ENCODE measurements at regions not wholly inside any gene's neighbourhood (a gene's known extent, or its start where the extent isn't known, plus 50 kb on each side); places are given as distances from the start of the nearest gene placed in this dataset.
"Not testable (repeated sequence)": the region's sequence is repeated elsewhere in the genome, so short reads cannot be mapped to it uniquely, and the experiment has no call there.

- H3K27me3 Mint-ChIP-seq; H3K4me1 Mint-ChIP-seq (ENCODE audit: low read depth); H3K4me3 Mint-ChIP-seq; H3K27ac Mint-ChIP-seq; H3K9me3 Mint-ChIP-seq; H3K36me3 Mint-ChIP-seq (ENCODE audit: low read depth): not testable (repeated sequence)
Measured at GRCh38 chr7:26424319-26424718, 132.7 kb downstream of the SNX10 start.

GRCh38 chr7:26425655-26426054, 134.0 kb downstream of the SNX10 start:
- Mint-ChIP-seq H3K4me3 (no peak overlapping the region), H3K27me3 (peaks cover 3% of the 10 kb centered on the region), H3K4me1 (ENCODE audit: low read depth) (no peaks in the 10 kb centered on the region), H3K9me3 (no peaks in the 10 kb centered on the region), H3K36me3 (ENCODE audit: low read depth) (no peaks in the 10 kb centered on the region), H3K27ac (no peak overlapping the region)

GRCh38 chr7:26426096-26426495, 134.4 kb downstream of the SNX10 start:
- Mint-ChIP-seq H3K27me3 (peaks cover 3% of the 10 kb centered on the region), H3K27ac (no peak overlapping the region), H3K4me1 (ENCODE audit: low read depth) (no peaks in the 10 kb centered on the region), H3K4me3 (no peak overlapping the region), H3K9me3 (no peaks in the 10 kb centered on the region), H3K36me3 (ENCODE audit: low read depth) (no peaks in the 10 kb centered on the region)

GRCh38 chr7:26428571-26428970, 136.9 kb downstream of the SNX10 start:
- H3K9me3 Mint-ChIP-seq: no peaks in the 10 kb centered on the region
- no peaks in the 10 kb centered on the region for H3K4me1 Mint-ChIP-seq (ENCODE audit: low read depth)
- H3K27ac Mint-ChIP-seq: no peak overlapping the region
- H3K36me3 Mint-ChIP-seq (ENCODE audit: low read depth): no peaks in the 10 kb centered on the region
- H3K27me3 Mint-ChIP-seq: peaks cover 9% of the 10 kb centered on the region
- H3K4me3 Mint-ChIP-seq: no peak overlapping the region

GRCh38 chr7:26429168-26429567, 137.5 kb downstream of the SNX10 start:
- H3K27ac Mint-ChIP-seq: no peak overlapping the region
- peaks cover 9% of the 10 kb centered on the region for H3K27me3 Mint-ChIP-seq
- H3K4me3 Mint-ChIP-seq: no peak overlapping the region
- no peaks in the 10 kb centered on the region for H3K9me3 Mint-ChIP-seq
- no peaks in the 10 kb centered on the region for H3K36me3 Mint-ChIP-seq (ENCODE audit: low read depth)
- H3K4me1 Mint-ChIP-seq (ENCODE audit: low read depth): no peaks in the 10 kb centered on the region

GRCh38 chr7:26434974-26435373, 143.3 kb downstream of the SNX10 start:
- Mint-ChIP-seq H3K4me1 (ENCODE audit: low read depth) (no peaks in the 10 kb centered on the region), H3K27ac (no peak overlapping the region), H3K36me3 (ENCODE audit: low read depth) (no peaks in the 10 kb centered on the region), H3K27me3 (peaks cover 5% of the 10 kb centered on the region), H3K9me3 (no peaks in the 10 kb centered on the region), H3K4me3 (no peak overlapping the region)

GRCh38 chr7:26437003-26437532, 145.4 kb downstream of the SNX10 start:
- Mint-ChIP-seq H3K27me3 (peaks cover 2% of the 10 kb centered on the region), H3K9me3 (no peaks in the 10 kb centered on the region), H3K4me3 (no peak overlapping the region), H3K4me1 (ENCODE audit: low read depth) (no peaks in the 10 kb centered on the region), H3K36me3 (ENCODE audit: low read depth) (no peaks in the 10 kb centered on the region), H3K27ac (no peak overlapping the region)

- no peaks in the 10 kb centered on the region for H3K4me1 Mint-ChIP-seq (ENCODE audit: low read depth)
- no peaks in the 10 kb centered on the region for H3K27me3 Mint-ChIP-seq
- H3K27ac Mint-ChIP-seq: no peak overlapping the region
- no peak overlapping the region for H3K4me3 Mint-ChIP-seq
- H3K9me3 Mint-ChIP-seq: no peaks in the 10 kb centered on the region
- H3K36me3 Mint-ChIP-seq (ENCODE audit: low read depth): no peaks in the 10 kb centered on the region
Measured at GRCh38 chr7:26438078-26438477, 146.4 kb downstream of the SNX10 start.

- no peak overlapping the region for H3K27ac Mint-ChIP-seq
- H3K27me3 Mint-ChIP-seq: no peaks in the 10 kb centered on the region
- no peaks in the 10 kb centered on the region for H3K36me3 Mint-ChIP-seq (ENCODE audit: low read depth)
Measured at GRCh38 chr7:26439521-26440232, 148.0 kb downstream of the SNX10 start.

GRCh38 chr7:26440233-26441001, 148.8 kb downstream of the SNX10 start:
- Mint-ChIP-seq H3K9me3 (no peaks in the 10 kb centered on the region), H3K27ac (no peak overlapping the region), H3K27me3 (no peaks in the 10 kb centered on the region), H3K4me1 (ENCODE audit: low read depth) (no peaks in the 10 kb centered on the region), H3K4me3 (no peak overlapping the region), H3K36me3 (ENCODE audit: low read depth) (no peaks in the 10 kb centered on the region)

More at GRCh38 chr7:26439521-26440232, 148.0 kb downstream of the SNX10 start:
- Mint-ChIP-seq H3K9me3 (no peaks in the 10 kb centered on the region), H3K4me3 (no peak overlapping the region), H3K4me1 (ENCODE audit: low read depth) (no peaks in the 10 kb centered on the region)

GRCh38 chr7:26441002-26441521, 149.4 kb downstream of the SNX10 start:
- Mint-ChIP-seq H3K4me3 (no peak overlapping the region), H3K27ac (no peak overlapping the region), H3K4me1 (ENCODE audit: low read depth) (no peaks in the 10 kb centered on the region), H3K27me3 (peaks cover 3% of the 10 kb centered on the region), H3K9me3 (no peaks in the 10 kb centered on the region), H3K36me3 (ENCODE audit: low read depth) (no peaks in the 10 kb centered on the region)

- no peak overlapping the region for H3K27ac Mint-ChIP-seq
- H3K9me3 Mint-ChIP-seq: no peaks in the 10 kb centered on the region
- no peak overlapping the region for H3K4me3 Mint-ChIP-seq
- no peaks in the 10 kb centered on the region for H3K36me3 Mint-ChIP-seq (ENCODE audit: low read depth)
- peaks cover 6% of the 10 kb centered on the region for H3K27me3 Mint-ChIP-seq
- H3K4me1 Mint-ChIP-seq (ENCODE audit: low read depth): no peaks in the 10 kb centered on the region
Measured at GRCh38 chr7:26441611-26442277, 150.1 kb downstream of the SNX10 start.

GRCh38 chr7:26443006-26443405, 151.3 kb downstream of the SNX10 start:
- Mint-ChIP-seq H3K4me3 (no peak overlapping the region), H3K27ac (no peak overlapping the region), H3K9me3 (no peaks in the 10 kb centered on the region), H3K27me3 (peaks cover 6% of the 10 kb centered on the region), H3K36me3 (ENCODE audit: low read depth) (no peaks in the 10 kb centered on the region), H3K4me1 (ENCODE audit: low read depth) (no peaks in the 10 kb centered on the region)

- Mint-ChIP-seq H3K4me1 (ENCODE audit: low read depth) (no peaks in the 10 kb centered on the region), H3K27me3 (peaks cover 13% of the 10 kb centered on the region), H3K36me3 (ENCODE audit: low read depth) (no peaks in the 10 kb centered on the region), H3K9me3 (no peaks in the 10 kb centered on the region), H3K27ac (no peak overlapping the region), H3K4me3 (no peak overlapping the region)
Measured at GRCh38 chr7:26443751-26444150, 152.1 kb downstream of the SNX10 start.

GRCh38 chr7:26444555-26444954, 152.9 kb downstream of the SNX10 start:
- Mint-ChIP-seq H3K36me3 (ENCODE audit: low read depth) (no peaks in the 10 kb centered on the region), H3K27me3 (peaks cover 16% of the 10 kb centered on the region), H3K4me1 (ENCODE audit: low read depth) (no peaks in the 10 kb centered on the region), H3K27ac (no peak overlapping the region), H3K9me3 (no peaks in the 10 kb centered on the region), H3K4me3 (no peak overlapping the region)
